ENCODE measurements at regions not wholly inside any gene's neighbourhood (a gene's known extent, or its start where the extent isn't known, plus 50 kb on each side); places are given as distances from the start of the nearest gene placed in this dataset.
"Not testable (repeated sequence)": the region's sequence is repeated elsewhere in the genome, so short reads cannot be mapped to it uniquely, and the experiment has no call there.

- peak; percentile 79 for DNase-seq (ENCODE audit: low read depth, low spot score)
Measured at GRCh38 chr7:51949726-51950644, 633.4 kb upstream of the COBL start.

- no peak for DNase-seq (ENCODE audit: low read depth, low spot score)
Measured at GRCh38 chr7:51930834-51931233, 614.2 kb upstream of the COBL start.

- DNase-seq (ENCODE audit: low read depth, low spot score) = no peak
Measured at GRCh38 chr7:51929818-51930217, 613.2 kb upstream of the COBL start.

GRCh38 chr7:51927738-51928137, 611.1 kb upstream of the COBL start:
- DNase-seq (ENCODE audit: low read depth, low spot score) = no peak

- no peak for DNase-seq (ENCODE audit: low read depth, low spot score)
Measured at GRCh38 chr7:51918581-51918980, 602.0 kb upstream of the COBL start.

- no peak for DNase-seq (ENCODE audit: low read depth, low spot score)
Measured at GRCh38 chr7:51901489-51901840, 584.9 kb upstream of the COBL start.

GRCh38 chr7:51900755-51901488, 584.3 kb upstream of the COBL start:
- DNase-seq (ENCODE audit: low read depth, low spot score) = not testable (repeated sequence)

GRCh38 chr7:51899611-51900010, 583.0 kb upstream of the COBL start:
- DNase-seq (ENCODE audit: low read depth, low spot score) = no peak

GRCh38 chr7:51882412-51882811, 565.8 kb upstream of the COBL start:
- DNase-seq (ENCODE audit: low read depth, low spot score) = no peak

GRCh38 chr7:51881309-51881708, 564.7 kb upstream of the COBL start:
- no peak for DNase-seq (ENCODE audit: low read depth, low spot score)

- DNase-seq (ENCODE audit: low read depth, low spot score) = no peak
Measured at GRCh38 chr7:51878865-51879264, 562.3 kb upstream of the COBL start.

GRCh38 chr7:51869452-51869851, 552.8 kb upstream of the COBL start:
- DNase-seq (ENCODE audit: low read depth, low spot score) = no peak

GRCh38 chr7:51867117-51867516, 550.5 kb upstream of the COBL start:
- no peak for DNase-seq (ENCODE audit: low read depth, low spot score)

- DNase-seq (ENCODE audit: low read depth, low spot score) = no peak
Measured at GRCh38 chr7:51860305-51860704, 543.7 kb upstream of the COBL start.

- no peak for DNase-seq (ENCODE audit: low read depth, low spot score)
Measured at GRCh38 chr7:51850126-51850525, 533.5 kb upstream of the COBL start.

- peak; percentile 42 for DNase-seq (ENCODE audit: low read depth, low spot score)
Measured at GRCh38 chr7:51847461-51848134, 531.0 kb upstream of the COBL start.

GRCh38 chr7:51839130-51839529, 522.5 kb upstream of the COBL start:
- DNase-seq (ENCODE audit: low read depth, low spot score) = not testable (repeated sequence)

GRCh38 chr7:51827631-51828030, 511.0 kb upstream of the COBL start:
- DNase-seq (ENCODE audit: low read depth, low spot score) = no peak

- no peak for DNase-seq (ENCODE audit: low read depth, low spot score)
Measured at GRCh38 chr7:51824050-51824449, 507.4 kb upstream of the COBL start.

GRCh38 chr7:51823437-51823836, 506.8 kb upstream of the COBL start:
- DNase-seq (ENCODE audit: low read depth, low spot score) = no peak

- DNase-seq (ENCODE audit: low read depth, low spot score) = no peak
Measured at GRCh38 chr7:51817694-51818225, 501.2 kb upstream of the COBL start.

GRCh38 chr7:51805783-51806431, 489.3 kb upstream of the COBL start:
- DNase-seq (ENCODE audit: low read depth, low spot score) = not testable (repeated sequence)

Measured in astrocyte of the hippocampus (primary cell).